ENCODE measurements at regions not wholly inside any gene's neighbourhood (a gene's known extent, or its start where the extent isn't known, plus 50 kb on each side); places are given as distances from the start of the nearest gene placed in this dataset.

DNA sequence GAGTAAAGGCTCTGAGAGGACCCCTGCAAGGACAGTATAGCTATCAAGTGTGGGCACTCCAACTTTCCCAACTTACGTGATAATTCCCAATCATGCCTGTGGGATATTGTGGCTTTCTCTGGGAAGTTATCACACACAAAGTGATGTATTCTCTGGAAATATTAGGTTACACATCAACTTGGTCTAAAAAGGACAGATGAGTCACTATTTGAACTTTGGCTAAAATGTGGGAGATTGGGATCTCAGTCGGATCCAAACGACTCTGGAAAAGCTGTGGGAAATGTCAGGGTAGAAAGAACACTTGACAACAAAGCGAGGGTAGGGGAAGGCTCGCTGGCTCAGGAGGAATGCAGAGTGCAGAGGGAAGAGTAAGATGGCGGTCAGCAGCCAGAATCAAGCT lies 1048.9 kb downstream of the BCL11B start:
- TF ChIP-seq EZH2 (IDR thresholded peaks at IDR 0.05; ENCODE audit: borderline replicate concordance, low read depth, low read length, severe bottlenecking) (no peak), POLR2A (IDR thresholded peaks at IDR 0.05; ENCODE audit: low read depth, low read length) (no peak), POLR2AphosphoS5 (IDR thresholded peaks at IDR 0.05; ENCODE audit: insufficient read depth, low read depth, low read length) (no peak), MYC (IDR thresholded peaks at IDR 0.05; ENCODE audit: low read depth, low read length) (no peak), FOS (IDR thresholded peaks at IDR 0.05; ENCODE audit: borderline replicate concordance, insufficient read depth, low read length) (no peak), GATA2 (IDR thresholded peaks at IDR 0.05; ENCODE audit: insufficient read depth, insufficient read length, low read depth, low read length) (no peak), JUN (IDR thresholded peaks at IDR 0.05; ENCODE audit: borderline replicate concordance, insufficient read depth, insufficient read length, low read depth) (no peak)
- TF ChIP-seq, protein P1, sequence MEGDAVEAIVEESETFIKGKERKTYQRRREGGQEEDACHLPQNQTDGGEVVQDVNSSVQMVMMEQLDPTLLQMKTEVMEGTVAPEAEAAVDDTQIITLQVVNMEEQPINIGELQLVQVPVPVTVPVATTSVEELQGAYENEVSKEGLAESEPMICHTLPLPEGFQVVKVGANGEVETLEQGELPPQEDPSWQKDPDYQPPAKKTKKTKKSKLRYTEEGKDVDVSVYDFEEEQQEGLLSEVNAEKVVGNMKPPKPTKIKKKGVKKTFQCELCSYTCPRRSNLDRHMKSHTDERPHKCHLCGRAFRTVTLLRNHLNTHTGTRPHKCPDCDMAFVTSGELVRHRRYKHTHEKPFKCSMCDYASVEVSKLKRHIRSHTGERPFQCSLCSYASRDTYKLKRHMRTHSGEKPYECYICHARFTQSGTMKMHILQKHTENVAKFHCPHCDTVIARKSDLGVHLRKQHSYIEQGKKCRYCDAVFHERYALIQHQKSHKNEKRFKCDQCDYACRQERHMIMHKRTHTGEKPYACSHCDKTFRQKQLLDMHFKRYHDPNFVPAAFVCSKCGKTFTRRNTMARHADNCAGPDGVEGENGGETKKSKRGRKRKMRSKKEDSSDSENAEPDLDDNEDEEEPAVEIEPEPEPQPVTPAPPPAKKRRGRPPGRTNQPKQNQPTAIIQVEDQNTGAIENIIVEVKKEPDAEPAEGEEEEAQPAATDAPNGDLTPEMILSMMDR (IDR thresholded peaks at IDR 0.05; ENCODE audit: extremely low read depth in 1 of 2, insufficient read depth in 1 of 2, low read depth in 1 of 2, low read length in 2 of 2): no peak
- TF ChIP-seq, protein P2, sequence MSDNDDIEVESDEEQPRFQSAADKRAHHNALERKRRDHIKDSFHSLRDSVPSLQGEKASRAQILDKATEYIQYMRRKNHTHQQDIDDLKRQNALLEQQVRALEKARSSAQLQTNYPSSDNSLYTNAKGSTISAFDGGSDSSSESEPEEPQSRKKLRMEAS (IDR thresholded peaks at IDR 0.05; ENCODE audit: insufficient read depth, insufficient read length): no peak
